D721Med (cell line): ENCODE measurements at regions not wholly inside any gene's neighbourhood (a gene's known extent, or its start where the extent isn't known, plus 50 kb on each side); places are given as distances from the start of the nearest gene placed in this dataset.

ENCODE experiments used
- DNase-seq: peaks from one replicate; pipeline ENCODE4 v3.0.0; 2011; ENCODE audit warnings: low spot score; ENCODE audit not compliant: insufficient read length
- FAIRE-seq: peaks from 2 replicates; lab custom pipeline; 2011; peaks lifted over from hg19 to GRCh38; lab: Jason Lieb, UNC
- TF ChIP-seq, protein P1 (sequence below): IDR thresholded peaks from 2 replicates; pipeline ENCODE4 v1.5.1; 2012; ENCODE audit warnings: mild to moderate bottlenecking, control low read depth; ENCODE audit not compliant: insufficient read depth; ENCODE audit errors: missing control alignments

DNA sequence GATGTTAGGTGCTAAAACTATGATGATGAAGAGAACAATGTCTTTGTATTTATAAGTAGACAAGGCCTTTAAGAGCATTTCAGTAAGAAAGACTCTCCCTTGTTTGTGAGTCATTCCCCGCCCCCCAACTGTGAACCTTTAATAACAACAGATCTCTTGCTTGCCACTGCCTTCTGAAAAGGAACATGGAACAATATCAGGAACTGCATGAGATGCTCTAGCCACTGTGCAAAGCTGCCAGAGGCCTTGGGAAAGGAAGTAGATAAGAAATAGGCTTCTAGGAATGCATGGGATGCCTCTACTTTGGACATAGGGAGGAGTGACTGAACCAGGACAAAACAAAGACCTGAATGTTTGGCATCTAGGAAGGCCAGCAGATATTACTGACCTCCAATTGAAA is 296.1 kb upstream of the MPDZ start:
- DNase-seq (no peak), FAIRE-seq (no peak)
- TF ChIP-seq, protein P1, sequence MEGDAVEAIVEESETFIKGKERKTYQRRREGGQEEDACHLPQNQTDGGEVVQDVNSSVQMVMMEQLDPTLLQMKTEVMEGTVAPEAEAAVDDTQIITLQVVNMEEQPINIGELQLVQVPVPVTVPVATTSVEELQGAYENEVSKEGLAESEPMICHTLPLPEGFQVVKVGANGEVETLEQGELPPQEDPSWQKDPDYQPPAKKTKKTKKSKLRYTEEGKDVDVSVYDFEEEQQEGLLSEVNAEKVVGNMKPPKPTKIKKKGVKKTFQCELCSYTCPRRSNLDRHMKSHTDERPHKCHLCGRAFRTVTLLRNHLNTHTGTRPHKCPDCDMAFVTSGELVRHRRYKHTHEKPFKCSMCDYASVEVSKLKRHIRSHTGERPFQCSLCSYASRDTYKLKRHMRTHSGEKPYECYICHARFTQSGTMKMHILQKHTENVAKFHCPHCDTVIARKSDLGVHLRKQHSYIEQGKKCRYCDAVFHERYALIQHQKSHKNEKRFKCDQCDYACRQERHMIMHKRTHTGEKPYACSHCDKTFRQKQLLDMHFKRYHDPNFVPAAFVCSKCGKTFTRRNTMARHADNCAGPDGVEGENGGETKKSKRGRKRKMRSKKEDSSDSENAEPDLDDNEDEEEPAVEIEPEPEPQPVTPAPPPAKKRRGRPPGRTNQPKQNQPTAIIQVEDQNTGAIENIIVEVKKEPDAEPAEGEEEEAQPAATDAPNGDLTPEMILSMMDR = no peak

DNA sequence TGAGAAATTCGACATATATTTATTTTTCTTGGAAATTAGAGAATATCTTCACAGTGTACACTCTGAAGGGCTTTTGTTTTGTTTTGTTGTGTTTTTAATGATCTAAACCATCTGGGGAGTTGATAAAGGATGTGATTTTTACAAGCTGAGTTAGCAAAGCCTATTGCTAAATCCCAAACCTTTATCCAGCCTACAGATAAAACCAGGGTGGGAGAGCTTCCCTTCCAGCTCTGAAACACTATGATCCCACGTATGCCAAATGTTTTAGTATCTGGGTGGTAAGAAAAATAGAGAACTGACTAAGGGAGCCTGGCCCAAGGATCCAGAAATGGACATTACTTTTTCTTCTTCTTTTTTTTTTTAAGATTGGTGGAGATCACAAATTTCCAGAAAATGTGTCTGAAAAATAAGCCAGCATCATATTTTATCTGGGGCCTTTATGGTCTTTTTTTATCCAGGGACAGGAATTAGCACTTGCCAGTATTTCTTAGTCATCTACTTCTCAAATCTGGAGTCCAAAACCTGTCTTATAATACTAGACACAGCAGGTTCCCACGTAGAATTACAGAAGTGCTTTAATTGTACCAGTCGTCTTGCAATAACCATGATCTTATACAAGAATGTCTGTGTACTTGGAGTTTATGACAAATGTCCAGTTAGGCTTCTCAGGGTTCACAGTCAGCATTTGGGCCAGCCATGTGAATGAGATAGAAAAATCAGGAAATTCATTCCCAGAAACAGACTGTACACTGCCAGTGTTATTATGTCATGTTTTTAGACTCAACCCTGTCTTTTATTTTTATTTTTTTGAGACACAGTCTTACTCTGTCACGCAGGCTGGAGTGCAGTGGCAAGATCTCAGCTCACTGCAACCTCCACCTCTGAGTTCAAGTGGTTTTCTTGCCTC is 290.8 kb upstream of the MPDZ start:
- FAIRE-seq = no peak
- DNase-seq = no peak
- TF ChIP-seq, protein P1 = no peak

- TF ChIP-seq, protein P1 = no peak
- FAIRE-seq (no peak), DNase-seq (no peak)
Measured at GRCh38 chr9:13569602-13570067, 290.1 kb upstream of the MPDZ start.

DNA sequence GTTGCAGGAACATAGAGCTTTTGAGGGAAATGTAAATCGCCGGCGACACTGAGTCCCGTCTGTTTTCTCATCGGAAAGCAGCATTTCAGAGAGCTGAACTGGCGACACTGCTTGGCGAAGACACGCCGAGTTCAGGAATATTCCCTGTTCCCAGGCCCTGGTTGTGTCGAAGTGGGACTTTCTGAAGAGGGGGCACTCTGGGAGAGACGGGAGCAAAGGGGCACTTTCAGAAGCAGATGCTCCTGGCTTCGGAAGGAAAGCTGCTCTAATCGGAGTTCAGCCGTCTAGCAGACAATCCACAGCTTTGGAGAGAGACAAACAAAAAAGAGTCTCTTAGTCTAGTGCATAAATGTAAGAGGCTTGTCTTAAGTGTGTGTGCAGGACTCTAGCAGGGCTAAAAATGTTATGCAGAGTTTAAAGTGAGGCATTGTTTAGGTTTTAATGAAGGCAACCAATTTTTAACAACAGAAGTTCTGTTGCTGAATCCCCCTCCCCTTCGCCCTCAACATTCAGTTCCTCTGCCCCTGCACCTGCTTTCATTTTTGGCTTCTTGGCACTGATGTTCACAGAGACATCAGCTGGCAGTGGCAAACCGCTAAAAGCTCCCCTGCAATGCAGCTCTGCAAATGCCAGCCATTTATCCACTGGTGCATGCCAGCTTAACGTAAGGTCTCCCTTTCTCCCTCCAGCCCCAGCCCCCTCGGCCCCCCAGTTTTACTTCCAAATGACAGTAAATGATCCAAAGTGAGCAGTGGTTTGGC is 289.5 kb upstream of the MPDZ start:
- FAIRE-seq (no peak), DNase-seq (no peak)
- TF ChIP-seq, protein P1 = no peak

DNA sequence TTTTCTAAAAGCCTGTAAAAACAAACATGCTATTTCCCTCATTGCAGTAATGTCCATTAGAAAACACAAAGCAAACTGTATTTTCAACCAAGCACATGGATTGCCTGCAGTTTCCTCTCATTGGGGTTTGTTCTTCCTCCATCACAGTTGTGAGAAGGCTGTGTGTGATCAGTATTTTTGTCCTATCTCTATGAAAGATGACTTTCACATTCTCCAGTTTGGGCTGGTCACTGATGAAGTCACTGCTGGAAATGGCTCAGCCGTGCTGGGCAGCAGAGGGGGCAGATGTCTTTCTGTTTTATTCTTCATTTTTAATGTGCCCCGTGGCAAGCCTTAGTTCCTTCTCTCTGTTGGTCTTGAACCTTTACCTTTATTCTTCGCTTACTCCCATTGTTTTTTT is 288.9 kb upstream of the MPDZ start:
- no peak for FAIRE-seq
- DNase-seq = no peak
- TF ChIP-seq, protein P1 = no peak

DNA sequence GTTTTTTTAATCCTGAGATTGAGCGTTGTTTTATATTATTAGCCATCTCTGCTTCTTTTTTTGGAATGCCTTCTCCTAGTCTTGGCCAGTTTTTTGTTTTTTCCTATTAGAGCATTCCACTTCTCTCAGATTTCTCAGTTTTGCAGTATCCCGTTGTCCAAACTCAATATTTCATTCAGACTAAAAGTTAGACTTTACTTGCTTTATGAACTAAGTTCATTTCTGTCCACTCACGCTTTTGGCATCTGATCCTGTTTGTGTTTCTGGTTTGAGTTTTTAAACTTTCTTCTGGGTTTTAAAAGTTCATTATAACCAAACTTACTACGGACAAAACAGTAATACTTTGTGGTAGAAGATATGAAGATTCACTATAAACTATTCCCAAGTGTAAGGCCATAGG is 288.3 kb upstream of the MPDZ start:
- TF ChIP-seq, protein P1 = no peak
- no peak for FAIRE-seq

More for the DNA sequence above, 288.3 kb upstream of the MPDZ start:
- DNase-seq = no peak
